H1 (cell line): ENCODE measurements at regions not wholly inside any gene's neighbourhood (a gene's known extent, or its start where the extent isn't known, plus 50 kb on each side); places are given as distances from the start of the nearest gene placed in this dataset.

Source experiments
- ATF3 ChIP-seq: IDR thresholded peaks from 2 replicates; pipeline ENCODE4 v1.6.1; 2011; ENCODE audit warnings: low read depth, mild to moderate bottlenecking, low read length; ENCODE audit not compliant: insufficient read depth
- CHD7 ChIP-seq: fragments of 300-600 bp; sonication (generic); IDR thresholded peaks from 2 replicates; pipeline ENCODE4 v1.7.1; 2012; ENCODE audit warnings: low read length, moderate library complexity, mild to moderate bottlenecking, inconsistent platforms; ENCODE audit not compliant: insufficient replicate concordance
- GABPA ChIP-seq: IDR thresholded peaks from 2 replicates; pipeline ENCODE4 v1.6.1; 2011; ENCODE audit warnings: mild to moderate bottlenecking, low read length, moderate library complexity, borderline replicate concordance; ENCODE audit not compliant: insufficient read depth
- HDAC6 ChIP-seq: IDR thresholded peaks from one replicate; pipeline ENCODE4 v1.7.1; 2012; ENCODE audit warnings: low read depth, mild to moderate bottlenecking, inconsistent platforms, low read length, moderate library complexity
- KDM1A ChIP-seq: fragments of 200-600, 300-600 bp; sonication (generic); IDR thresholded peaks from 2 replicates; pipeline ENCODE4 v1.7.1; 2016; ENCODE audit warnings: mild to moderate bottlenecking, low read length, borderline replicate concordance
- SIX5 ChIP-seq: IDR thresholded peaks from 2 replicates; pipeline ENCODE4 v1.6.1; 2011; ENCODE audit warnings: mild to moderate bottlenecking, low read depth, low read length

GRCh38 chr21:27412530-27412929, 445.6 kb upstream of the ADAMTS5 start (continued):
- no peak for TF ChIP-seq CHD7
- no peak for TF ChIP-seq SIX5
- TF ChIP-seq ATF3, result no peak
- TF ChIP-seq HDAC6, result no peak
- no peak for TF ChIP-seq KDM1A
- no peak for TF ChIP-seq GABPA
